ENCODE measurements at regions not wholly inside any gene's neighbourhood (a gene's known extent, or its start where the extent isn't known, plus 50 kb on each side); places are given as distances from the start of the nearest gene placed in this dataset.

DNA sequence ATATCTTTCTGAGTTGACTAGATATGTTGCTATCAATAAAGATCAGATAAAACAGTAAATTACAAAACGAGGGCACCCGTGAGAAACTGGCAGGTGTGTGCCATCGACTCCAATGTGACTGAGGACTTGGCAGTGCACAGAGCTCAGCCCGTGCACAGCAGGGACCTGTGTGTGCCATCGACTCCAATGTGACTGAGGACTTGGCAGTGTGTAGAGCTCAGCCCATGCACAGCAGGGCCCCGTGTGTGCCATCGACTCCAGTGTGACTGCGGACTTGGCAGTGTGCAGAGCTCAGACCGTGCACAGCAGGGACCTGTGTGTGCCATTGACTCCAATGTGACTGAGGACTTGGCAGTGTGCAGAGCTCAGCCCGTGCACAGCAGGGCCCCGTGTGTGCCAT is 347.2 kb upstream of the B3GAT1 start:
- no peak for DNase-seq

DNA sequence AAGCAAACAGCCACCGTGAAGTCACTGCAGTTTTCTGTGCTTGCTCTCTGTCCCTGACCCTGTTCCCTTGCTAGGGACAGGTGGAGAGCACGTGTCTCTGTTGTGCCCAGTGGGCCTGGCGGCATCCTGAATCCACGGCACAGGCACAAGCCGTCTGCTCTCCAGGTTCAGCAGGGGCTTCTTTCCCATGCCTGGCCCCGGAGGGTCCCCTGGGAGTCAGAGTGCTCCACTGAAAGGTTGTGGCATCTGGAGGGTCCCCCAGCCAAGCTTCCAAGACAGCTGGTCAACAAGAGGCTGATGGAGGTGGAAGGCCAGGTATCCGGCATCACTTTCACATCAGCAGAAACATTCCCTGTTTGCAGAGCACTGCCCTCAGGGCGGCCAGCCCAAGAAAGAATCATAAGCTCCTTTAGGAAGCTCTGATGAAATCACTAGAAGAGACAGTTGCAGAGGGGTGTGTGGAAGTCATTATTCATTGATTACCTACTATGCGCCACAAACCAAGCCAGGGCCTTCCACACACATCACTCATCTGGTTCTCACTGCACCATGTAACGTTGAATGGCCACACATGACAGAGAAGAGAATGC is 346.4 kb upstream of the B3GAT1 start:
- no peak for DNase-seq

DNA sequence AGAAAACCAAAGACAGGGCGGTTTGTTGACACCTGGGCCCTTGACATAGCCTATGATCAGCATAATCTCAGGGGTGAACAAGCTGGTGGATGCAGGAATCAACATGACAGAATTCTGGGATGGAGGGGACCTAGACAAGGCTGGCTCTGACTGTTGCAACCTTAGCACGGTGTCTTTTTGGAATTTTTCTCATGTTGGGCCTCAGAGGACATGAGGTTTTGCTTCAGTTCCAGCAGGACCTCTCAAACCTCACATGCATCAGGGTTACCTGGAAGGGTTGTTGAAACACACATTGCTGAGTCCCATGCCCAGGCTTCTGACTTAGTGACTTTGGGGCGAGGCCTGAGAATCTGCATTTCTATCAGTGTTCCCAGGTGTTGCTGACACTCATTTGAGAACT is 345.6 kb upstream of the B3GAT1 start:
- DNase-seq: no peak

DNA sequence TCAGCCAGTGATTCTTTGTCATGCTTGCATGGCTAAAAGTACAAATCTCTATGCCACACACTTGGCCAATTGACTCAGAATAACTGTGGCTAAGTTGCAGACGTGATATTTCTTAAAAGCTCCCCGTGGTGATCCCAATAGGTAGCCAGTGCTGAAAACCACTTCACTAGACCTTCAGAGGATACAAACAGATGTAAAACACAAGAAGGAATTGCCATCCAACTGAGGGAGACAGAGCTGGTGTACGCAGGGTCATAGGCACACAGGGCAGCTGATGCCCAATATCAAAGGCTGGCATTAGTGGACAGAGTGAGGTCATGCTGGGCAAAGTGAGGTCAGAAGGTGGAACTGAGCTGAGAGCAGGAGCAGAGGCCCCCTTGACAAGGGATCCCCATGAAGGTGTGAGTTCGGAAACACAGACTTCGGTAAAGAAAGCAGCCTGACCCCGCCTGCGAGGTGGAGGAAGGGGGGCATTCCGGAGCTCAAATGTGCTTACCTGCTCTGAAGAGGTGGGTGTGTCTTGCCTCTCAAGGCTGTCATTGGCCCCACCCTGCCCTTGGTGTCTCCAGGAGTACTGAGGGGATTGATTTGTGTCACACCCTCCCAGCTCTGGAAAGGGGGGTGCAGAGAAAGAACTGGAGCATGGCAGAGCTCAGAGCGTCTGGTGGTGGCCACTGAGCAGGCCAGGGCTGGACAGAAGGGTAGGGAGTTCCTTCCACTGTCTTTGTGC is 344.9 kb upstream of the B3GAT1 start:
- DNase-seq: no peak

DNA sequence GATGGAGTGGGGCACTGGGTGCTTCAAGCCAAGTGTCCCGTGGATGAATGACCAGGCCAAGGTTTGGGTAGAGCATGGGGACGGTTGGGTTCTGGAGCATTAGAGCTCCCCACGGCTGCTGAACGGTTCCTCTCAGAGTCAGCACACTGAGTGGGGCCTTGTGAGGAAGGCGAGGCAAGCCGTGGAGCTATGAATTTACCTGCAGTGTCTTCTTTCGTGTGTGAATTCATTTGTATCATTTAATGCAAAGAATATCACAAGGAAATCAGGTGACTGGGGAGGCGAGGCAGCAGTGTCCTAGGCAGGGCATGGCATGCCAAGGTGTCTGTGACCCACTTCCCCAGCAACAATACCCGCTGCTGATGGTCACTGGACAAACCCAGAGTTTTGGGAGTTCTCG is 343.5 kb upstream of the B3GAT1 start:
- no peak for DNase-seq

DNA sequence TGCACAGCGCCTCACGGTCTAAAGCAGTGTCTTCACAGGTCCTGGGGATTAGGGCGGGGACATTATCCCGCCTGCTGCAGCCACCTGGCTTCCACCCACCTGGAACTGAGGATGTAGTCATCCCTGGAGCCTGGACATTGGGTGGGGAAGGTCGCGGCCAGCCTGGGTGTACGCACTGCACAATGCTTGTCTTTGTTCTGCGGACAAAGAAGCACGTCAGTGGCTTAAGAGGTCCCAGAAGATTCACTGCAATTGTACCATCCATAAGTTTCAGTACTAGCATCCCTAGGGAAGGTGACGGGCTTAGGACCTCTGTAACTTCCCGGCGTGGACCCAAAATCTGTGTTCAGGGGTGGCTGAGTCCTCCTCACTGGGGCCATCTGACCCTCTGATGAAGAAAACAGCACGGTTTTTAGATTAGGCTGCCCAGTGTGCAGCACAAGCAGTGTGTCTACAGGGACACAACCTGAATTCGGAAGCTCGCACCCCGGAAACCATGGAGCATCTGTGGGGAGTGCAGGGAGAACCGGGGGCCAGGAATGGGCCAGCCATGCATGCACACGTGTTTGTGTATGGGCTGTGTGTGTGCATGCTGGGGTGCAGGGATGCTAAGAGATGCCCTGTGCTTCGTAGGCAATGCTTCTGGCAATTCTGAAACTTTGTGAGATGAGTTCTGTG is 342.6 kb upstream of the B3GAT1 start:
- DNase-seq: no peak

DNA sequence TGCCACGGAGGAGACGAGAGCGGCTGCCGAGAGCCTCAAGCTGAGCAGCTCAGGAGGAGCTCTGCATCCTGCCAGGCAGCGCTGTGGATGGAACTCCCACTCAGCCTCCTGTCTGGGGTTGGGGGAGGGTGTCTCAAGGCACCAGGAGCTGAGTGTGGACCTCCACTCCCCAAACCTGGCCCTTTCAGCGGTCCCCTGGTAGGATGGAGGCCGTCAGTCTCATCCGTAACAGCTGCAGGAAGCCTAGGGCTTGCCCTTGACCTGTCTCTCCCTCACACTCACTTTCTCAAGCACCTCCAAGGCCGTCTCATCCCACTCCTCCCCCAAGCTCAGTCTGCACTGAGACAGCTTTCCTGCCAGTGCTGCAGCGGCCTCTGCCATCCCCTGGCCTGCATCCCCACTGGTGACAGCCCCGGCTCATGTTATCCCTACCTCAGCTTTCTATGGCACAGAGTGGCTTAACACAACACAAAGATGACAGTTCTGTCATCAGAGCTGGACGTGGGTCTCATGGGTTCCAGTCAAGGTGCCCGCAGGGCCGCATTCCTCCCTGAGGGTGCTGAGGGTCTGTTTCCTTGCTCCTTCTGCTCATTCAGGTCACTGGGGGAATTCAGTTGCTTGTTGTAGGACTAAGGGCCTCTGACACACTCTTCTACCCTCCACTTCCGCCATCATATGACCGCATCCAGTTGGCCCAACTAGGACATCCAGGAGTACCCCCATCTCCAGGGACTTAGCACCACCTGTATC is 341.9 kb upstream of the B3GAT1 start:
- DNase-seq: no peak

DNA sequence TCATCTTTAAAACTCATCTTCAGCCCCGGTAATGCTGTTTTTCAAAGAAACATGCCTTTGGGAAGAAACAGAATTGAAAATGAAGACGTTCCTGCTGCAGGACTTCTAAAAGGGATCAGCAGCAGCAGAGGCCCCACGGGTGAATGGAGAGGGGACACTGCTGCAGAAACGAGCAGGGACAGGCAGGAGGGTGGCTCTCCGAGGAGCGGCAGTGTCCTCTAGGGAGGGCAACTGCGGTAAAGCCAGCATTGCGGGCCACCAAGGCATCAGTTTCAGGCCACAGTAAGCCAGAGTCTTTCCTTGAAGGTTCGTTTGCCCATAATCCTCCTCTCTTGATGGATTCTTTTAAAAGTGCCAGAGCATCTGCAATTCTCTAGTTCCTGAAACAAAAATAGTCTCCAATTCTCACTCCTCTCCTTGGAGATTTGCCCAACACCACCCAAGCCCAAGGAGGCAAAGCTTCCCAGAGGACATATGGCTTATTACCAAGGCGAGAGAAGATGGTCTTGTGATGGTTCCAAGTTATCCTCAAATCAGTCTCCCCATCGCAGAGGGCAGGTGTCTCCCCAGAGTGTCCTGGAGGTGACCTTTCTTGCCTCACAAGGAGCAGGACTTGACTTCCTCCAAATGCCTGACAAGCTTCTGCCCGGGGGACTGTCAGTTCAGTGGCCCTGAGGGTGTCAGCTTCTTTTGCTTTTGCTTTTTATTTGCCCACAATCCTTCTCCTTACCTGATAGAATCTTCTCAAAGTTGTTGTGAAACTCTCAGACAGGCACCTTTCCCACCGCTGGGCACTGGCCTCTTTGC is 341.1 kb upstream of the B3GAT1 start:
- no peak for DNase-seq

DNA sequence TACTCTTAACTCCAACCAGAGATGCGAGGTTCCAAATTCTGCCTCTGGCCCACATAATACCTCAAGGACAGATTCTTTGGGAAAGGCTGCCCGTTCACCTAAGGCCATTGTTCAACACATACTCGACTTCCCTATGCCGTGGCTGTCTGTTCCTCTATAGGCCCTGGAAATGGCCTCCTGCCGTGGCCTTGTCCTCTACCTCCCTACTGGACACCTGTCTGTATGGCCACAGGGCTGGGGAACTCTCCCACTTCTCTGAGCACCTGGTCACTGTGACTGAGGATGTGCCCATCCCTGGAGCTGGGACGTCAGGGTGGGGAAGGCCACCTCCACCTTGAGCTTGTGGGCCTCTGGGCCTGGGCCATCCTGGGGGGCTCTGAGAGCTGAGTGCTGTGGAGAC is 340.5 kb upstream of the B3GAT1 start:
- DNase-seq: no peak

DNA sequence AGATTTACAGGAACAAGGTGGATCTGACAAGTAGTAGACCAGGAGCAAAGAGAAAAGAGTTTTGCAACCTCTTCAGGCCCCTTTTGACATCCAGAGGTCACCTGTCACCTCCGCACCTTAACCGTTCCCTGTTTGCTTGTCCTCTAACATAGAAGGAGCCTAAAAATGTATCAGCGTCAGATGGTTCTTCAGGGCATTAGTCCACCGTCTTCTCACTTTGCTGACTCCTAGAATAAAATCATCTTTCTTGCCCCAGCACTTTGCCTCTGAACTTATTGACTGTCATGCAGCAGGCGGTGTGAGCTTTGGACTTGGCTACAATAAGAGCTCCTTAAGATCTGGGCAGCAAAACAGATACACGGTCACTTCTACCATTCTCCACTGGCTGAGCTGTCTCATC is 339.7 kb upstream of the B3GAT1 start:
- no peak for DNase-seq

DNA sequence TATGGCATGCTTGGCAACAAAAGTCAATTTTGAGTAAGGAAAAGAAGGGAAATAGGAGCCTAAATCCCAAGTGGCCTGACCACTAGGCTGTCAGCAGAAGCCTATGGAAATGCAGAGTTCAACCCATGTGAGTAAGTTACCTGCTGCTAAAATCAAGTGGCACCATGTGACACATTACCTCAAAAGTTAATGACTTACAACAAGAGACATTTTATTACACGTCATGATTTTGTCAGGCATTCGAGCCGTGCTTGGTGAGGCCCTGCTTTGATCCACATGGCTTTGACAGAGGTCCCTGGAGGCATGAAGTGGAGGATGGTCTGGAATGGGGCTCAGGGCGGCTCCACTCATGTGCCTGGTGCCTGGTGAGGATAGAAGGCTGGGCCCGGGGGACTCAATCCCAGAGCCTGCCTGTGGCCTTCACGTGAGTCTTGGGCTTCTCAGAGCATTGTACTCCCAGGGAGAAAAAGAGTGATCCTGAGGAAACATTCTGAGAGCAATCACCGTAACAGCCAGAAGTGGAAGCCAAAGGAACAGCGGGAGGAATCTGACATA is 339.1 kb upstream of the B3GAT1 start:
- DNase-seq: no peak

DNA sequence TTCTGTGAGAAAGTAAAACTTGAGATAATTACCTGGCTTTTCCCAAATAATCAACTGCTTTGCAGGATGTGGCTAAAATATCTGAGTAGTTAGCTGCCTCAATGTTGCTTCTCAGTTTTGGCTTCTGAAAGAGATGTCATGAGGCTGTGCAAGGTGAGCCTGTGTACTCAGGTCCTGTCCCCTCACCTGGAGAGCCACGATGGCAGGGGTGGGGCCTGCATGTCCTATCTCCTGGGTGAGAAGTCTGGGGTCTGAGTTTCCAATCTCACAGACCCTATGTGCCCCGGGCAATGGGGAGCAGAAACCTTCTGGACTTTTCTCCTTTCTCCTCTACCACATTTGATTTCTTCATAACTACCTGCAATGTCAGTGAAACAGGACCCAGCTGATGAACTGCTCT is 338.6 kb upstream of the B3GAT1 start:
- DNase-seq: no peak

DNA sequence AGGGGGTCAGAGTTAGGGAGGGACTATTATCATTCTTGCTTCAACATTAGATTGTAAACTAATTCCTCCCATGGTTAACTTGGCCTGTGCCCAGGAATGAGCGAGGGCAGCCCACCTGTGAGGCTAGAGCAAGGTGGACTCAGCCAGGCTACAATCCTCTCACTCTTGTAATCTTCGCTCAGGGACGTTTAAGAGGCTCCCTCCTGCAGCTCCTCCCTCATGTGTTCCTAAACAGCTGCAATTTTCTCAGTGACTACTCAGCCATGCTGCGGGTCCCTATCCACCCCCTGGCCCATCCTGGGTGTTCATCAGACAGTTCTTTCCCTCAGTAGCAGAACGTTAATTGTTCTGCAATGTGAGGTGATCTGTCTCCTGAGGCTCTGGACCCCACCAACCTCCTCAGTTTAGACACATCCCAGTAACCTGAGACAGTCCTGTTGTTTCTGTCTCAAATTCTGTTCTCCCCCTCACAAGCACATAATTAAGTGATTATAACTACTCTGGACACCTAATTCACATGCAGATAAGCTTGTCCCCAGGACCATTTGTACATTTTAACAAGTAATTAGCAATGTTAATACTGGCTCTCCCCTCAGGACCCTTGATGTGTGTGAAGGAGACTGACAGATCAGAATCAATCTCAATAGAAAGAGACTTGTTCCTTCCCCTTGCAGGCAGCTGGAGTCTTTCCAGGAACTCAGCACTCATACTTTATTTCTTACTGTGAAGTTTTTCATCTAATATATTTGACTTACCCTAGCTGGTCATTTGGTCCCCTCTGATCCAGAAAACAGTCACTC is 337.2 kb upstream of the B3GAT1 start:
- DNase-seq: no peak

DNA sequence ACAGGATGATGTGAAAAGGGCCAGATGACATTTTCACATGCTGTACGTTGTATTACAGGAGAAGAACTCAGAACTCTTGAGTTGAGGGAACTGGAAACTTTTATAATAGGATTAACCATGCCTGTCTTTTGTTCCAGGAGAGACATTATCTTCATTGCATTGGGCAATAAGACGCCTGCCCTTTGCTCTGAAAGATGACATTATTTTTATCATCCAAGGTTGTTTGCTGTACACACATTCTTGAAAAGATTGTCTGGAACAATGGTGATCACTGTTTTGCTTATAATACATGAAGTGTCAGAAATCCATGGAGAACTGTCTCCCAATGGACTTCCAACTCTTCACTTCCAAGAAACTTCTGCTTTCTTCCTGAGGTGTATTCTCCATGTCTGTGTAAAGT is 334.6 kb upstream of the B3GAT1 start:
- DNase-seq: no peak

DNA sequence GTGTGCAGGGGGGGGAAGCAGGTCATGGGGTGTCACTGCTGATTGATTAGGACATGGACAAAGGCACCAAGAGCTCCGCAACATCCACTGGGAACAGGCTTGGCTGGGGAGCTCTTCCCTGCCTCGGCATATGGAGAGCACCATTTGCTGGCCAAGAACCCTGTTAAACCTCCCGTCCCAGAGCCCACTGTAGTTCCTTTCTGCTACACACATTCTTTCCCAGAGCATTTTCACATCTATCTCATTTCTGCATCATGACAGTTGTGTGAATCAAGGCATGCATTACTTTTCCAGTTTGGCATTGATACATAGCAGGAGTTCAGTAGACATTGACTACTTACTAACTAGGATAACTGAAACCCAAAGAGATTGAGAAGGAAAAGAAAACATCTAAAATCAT is 333.4 kb upstream of the B3GAT1 start:
- no peak for DNase-seq

DNA sequence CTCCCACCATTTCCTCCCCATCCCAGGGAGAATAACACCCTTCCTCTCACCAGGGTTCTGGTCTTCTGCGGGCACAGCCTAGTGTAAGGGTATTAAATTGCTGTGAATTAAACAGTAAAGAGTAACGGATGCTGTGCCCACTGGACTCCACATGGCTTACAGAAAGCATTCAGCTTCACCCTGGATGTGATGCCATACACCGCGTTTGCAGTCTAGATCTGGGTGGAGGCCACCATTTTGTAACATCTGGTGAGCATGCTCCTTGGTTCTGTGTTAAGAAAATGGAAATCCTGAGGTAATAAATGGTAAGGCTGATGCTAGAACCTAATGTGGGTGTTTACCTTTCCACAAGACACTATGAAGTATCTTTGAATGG is 331.8 kb upstream of the B3GAT1 start:
- no peak for DNase-seq

DNA sequence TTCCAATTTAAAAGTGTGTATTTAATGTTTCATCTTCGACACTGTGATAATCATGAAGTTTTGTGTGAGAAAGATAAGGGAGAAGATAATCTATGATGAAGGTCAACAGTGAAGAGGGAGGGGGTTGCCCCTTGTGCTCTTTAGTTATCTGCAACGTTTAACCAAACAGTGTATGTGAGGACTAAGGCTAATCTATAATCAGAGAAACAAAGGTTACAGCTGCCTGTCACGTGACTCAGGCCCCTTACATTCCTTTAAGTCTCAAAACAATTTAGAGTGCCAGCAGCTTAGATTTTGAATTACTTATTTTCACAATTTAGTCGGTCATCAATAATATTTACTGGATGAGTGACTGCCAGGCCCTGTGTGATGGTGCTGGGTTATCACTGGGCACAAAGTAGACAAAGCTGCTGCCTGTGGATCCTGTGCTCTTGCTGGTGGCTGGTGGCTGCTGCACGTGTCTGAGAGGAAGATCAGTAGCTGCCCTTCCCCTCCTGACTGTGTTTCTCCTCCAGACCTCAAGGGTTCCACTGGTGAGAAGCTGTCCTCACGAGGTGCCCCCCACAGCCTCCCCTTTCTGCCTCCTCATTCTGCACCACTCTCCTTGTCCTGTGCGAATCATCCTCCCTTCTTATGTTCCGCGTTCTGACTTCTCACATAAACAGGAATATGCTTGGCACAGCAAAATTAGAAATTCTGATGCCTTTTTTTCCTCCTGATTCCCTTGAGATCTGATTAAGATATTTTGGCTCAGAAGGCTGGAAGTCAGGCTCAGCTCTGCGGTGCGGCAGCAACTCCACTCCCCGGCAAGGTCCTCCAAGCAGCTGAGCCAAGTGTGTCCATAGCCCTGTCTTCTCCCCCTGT is 331.1 kb upstream of the B3GAT1 start:
- no peak for DNase-seq

DNA sequence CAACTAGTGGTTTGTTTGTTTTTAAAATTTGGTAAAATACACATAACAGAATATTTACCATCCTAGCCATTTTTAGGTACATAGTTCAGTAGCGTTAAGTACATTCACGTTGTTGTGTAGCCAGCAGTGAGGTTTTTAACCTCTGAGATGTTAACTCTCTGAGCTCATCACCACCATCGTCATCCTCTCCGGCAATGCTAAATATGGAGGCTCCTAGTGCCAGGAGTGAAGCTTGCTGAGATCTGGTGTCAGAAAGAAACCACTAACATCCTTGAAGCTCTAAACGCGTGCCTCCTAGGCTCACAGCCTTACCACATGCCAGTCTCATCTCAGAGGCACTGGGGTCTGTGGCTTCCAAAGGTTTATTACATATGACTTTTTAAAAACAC is 330.2 kb upstream of the B3GAT1 start:
- no peak for DNase-seq

DNA sequence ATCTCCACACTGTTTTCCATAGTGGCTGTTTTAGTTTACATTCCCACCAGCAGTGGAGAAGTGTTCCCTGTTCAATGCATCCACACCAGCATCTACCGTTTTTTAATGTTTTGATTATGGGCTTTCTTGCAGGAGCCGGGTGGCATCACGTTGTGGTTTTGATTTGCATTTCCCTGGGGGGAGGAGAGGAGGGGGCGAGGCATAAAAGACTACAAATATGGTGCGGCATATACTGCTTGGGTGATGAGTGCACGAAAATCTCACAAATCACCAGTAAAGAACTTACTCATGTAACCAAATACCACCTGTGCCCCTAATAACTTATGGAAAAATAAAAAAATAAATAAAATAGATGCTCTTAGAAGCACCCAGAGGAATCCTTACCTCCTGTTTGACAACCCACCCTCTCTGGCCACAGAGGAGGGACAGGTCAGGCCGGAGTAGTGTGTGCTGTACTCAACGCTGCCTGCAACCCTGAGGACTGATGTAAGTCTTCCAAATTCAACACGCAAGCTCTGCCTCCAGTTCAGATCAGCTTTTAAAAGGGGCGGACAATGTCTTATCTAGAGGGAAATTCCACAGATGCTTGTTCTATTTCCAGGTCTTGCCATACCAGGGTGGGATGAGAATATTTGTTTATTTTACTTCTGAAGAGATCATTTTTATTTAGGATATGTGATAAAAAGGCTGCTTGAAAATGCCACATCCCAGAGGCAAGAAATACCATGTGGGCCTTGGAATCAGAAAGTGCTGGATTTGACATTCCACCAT is 329.6 kb upstream of the B3GAT1 start:
- no peak for DNase-seq
